ENCODE measurements at regions not wholly inside any gene's neighbourhood (a gene's known extent, or its start where the extent isn't known, plus 50 kb on each side); places are given as distances from the start of the nearest gene placed in this dataset.

DNA sequence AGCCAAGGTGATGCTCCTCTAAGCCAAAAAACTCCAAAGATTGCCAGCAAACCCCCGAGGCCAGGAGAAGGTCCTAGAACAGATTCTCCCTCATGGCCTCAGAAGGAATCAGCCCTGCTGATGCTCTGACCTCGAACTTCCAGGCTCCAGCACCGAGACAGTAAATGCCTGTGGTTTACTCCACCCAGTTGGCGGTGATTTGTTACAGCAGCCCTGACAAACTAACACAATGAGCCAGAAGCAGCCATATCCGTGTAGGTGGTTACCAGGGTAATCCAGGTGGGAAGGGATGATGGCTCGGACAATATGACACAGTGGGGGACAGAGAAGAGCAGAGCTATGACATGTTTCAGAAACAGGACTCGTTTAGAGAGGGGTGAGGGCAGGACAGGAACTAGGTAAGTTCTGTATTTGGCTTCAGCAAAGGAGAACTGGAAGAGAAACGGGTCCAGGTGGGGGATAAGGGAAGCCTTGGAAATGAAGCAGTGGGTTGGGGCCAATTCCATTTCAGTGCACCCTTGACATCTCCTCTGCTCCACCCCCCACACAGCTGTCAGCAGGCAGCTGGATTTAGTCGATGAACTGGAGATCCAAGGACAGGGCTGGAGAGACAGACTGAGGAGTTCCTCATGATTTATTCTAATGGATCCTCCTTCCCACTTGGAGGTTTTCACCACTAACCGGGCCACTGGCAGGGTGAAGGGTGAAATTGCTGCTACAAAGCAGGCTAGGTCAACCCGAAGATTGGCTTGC lies 179.7 kb upstream of the SH3BP4 start:
- no peak overlapping the region for H4K5ac ChIP-seq (ENCODE audit: low read length)
- no peak overlapping the region for H3K4ac ChIP-seq (ENCODE audit: low read depth, low read length)
- no CpG with 5 or more reads among the region's 11 CpGs for WGBS (ENCODE audit: extremely low coverage, insufficient coverage, low lambda C conversion rate)
- H2BK120ac ChIP-seq (ENCODE audit: low read depth, low read length): peak overlapping the region; percentile 0
- H3K9ac ChIP-seq (ENCODE audit: low read length): no peak overlapping the region
- H3K27me3 ChIP-seq (ENCODE audit: insufficient read depth, low read length, poor library complexity): no peaks in the 10 kb centered on the region
- H3K79me1 ChIP-seq (ENCODE audit: low read length): no peaks in the 10 kb centered on the region
- H3K4me2 ChIP-seq (ENCODE audit: low read length): no peak overlapping the region
- peaks cover 14% of the 10 kb centered on the region for H3K4me1 ChIP-seq (ENCODE audit: control insufficient read depth, low read depth, low read length)
- peak; percentile 40 for DNase-seq
- no peak overlapping the region for H2AK5ac ChIP-seq (ENCODE audit: low read length)
- no peak overlapping the region for H3K4me3 ChIP-seq (ENCODE audit: low read length)
- no peak overlapping the region for H4K8ac ChIP-seq (ENCODE audit: low read depth, low read length)
- no peak overlapping the region for H3K27ac ChIP-seq (ENCODE audit: low read depth, low read length)
- H3K23ac ChIP-seq (ENCODE audit: low read length): no peak overlapping the region
- H3K79me2 ChIP-seq (ENCODE audit: control insufficient read depth, insufficient read depth, low read length): no peaks in the 10 kb centered on the region
- H3K36me3 ChIP-seq (ENCODE audit: control insufficient read depth, insufficient read depth, low read length): no peaks in the 10 kb centered on the region
- H2BK15ac ChIP-seq (replicated peaks; ENCODE audit: low read depth): no peak overlapping the region
- H2BK5ac ChIP-seq (ENCODE audit: low read length): peak overlapping the region; percentile 4
- peak overlapping the region; percentile 11 for H3K18ac ChIP-seq (ENCODE audit: low read length)
- peak overlapping the region; percentile 46 for H3K56ac ChIP-seq (ENCODE audit: low read length)

GRCh38 chr2:234771176-234771575 lies 180.6 kb upstream of the SH3BP4 start:
- Histone ChIP-seq H3K4me3 (ENCODE audit: low read length) (no peak overlapping the region), H3K4me2 (ENCODE audit: low read length) (no peak overlapping the region), H3K79me1 (ENCODE audit: low read length) (no peaks in the 10 kb centered on the region), H3K56ac (ENCODE audit: low read length) (peak overlapping the region; percentile 58), H3K4ac (ENCODE audit: low read depth, low read length) (no peak overlapping the region), H2BK5ac (ENCODE audit: low read length) (peak overlapping the region; percentile 21), H3K18ac (ENCODE audit: low read length) (no peak overlapping the region), H3K27me3 (ENCODE audit: insufficient read depth, low read length, poor library complexity) (no peaks in the 10 kb centered on the region), H4K8ac (ENCODE audit: low read depth, low read length) (no peak overlapping the region), H2AK5ac (ENCODE audit: low read length) (no peak overlapping the region), H3K27ac (ENCODE audit: low read depth, low read length) (peak overlapping the region; percentile 58), H3K36me3 (ENCODE audit: control insufficient read depth, insufficient read depth, low read length) (no peaks in the 10 kb centered on the region), H4K5ac (ENCODE audit: low read length) (no peak overlapping the region), H3K9ac (ENCODE audit: low read length) (no peak overlapping the region), H2BK15ac (replicated peaks; ENCODE audit: low read depth) (no peak overlapping the region), H3K23ac (ENCODE audit: low read length) (no peak overlapping the region), H3K79me2 (ENCODE audit: control insufficient read depth, insufficient read depth, low read length) (no peaks in the 10 kb centered on the region), H3K4me1 (ENCODE audit: control insufficient read depth, low read depth, low read length) (peaks cover 14% of the 10 kb centered on the region), H2BK120ac (ENCODE audit: low read depth, low read length) (no peak overlapping the region)
- DNase-seq: peak; percentile 94
- no CpG with 5 or more reads among the region's 2 CpGs for WGBS (ENCODE audit: extremely low coverage, insufficient coverage, low lambda C conversion rate)

GRCh38 chr2:234770715-234771141 lies 181.1 kb upstream of the SH3BP4 start:
- peak overlapping the region; percentile 44 for H3K18ac ChIP-seq (ENCODE audit: low read length)
- H2BK15ac ChIP-seq (replicated peaks; ENCODE audit: low read depth): no peak overlapping the region

DNA sequence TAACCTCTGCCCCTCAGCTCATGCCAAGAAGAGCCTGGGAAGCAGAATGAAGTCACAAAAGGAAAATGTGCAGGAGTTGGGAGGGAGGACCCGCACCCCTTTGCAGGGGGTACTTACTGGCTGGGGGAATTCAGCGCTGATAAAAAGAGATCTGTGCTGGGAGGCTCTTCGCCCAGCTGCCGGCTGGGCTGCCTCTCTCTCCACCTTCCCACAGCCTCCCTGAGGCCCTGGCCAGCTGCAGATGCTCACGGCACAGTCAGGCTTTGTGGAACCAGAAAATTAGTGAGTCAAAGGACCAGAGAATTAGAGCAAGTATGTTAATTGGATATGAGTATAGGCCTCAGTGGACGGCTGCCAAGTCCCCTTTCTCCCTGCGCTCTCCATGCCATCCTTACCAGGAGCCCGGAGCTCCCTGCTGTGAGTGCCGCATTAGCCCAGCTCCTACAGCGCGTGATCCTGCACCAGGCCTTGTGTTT lies 181.7 kb upstream of the SH3BP4 start:
- peak; percentile 63 for DNase-seq
- H3K27ac ChIP-seq (ENCODE audit: low read depth, low read length): peak overlapping the region; percentile 58
- WGBS (ENCODE audit: extremely low coverage, insufficient coverage, low lambda C conversion rate): no CpG with 5 or more reads among the region's 11 CpGs

More at GRCh38 chr2:234770715-234771141, 181.1 kb upstream of the SH3BP4 start:
- Histone ChIP-seq H2BK120ac (ENCODE audit: low read depth, low read length) (peak overlapping the region; percentile 69), H3K27me3 (ENCODE audit: insufficient read depth, low read length, poor library complexity) (no peaks in the 10 kb centered on the region), H4K8ac (ENCODE audit: low read depth, low read length) (no peak overlapping the region), H3K4me2 (ENCODE audit: low read length) (no peak overlapping the region), H3K9ac (ENCODE audit: low read length) (no peak overlapping the region), H2AK5ac (ENCODE audit: low read length) (peak overlapping the region; percentile 8), H3K4ac (ENCODE audit: low read depth, low read length) (no peak overlapping the region), H3K79me1 (ENCODE audit: low read length) (no peaks in the 10 kb centered on the region), H3K36me3 (ENCODE audit: control insufficient read depth, insufficient read depth, low read length) (no peaks in the 10 kb centered on the region), H3K56ac (ENCODE audit: low read length) (peak overlapping the region; percentile 54), H3K23ac (ENCODE audit: low read length) (no peak overlapping the region), H3K4me3 (ENCODE audit: low read length) (no peak overlapping the region), H4K5ac (ENCODE audit: low read length) (no peak overlapping the region), H3K4me1 (ENCODE audit: control insufficient read depth, low read depth, low read length) (peaks cover 14% of the 10 kb centered on the region), H3K79me2 (ENCODE audit: control insufficient read depth, insufficient read depth, low read length) (no peaks in the 10 kb centered on the region), H3K27ac (ENCODE audit: low read depth, low read length) (peak overlapping the region; percentile 58), H2BK5ac (ENCODE audit: low read length) (peak overlapping the region; percentile 21)
- peak; percentile 50 for DNase-seq

DNA sequence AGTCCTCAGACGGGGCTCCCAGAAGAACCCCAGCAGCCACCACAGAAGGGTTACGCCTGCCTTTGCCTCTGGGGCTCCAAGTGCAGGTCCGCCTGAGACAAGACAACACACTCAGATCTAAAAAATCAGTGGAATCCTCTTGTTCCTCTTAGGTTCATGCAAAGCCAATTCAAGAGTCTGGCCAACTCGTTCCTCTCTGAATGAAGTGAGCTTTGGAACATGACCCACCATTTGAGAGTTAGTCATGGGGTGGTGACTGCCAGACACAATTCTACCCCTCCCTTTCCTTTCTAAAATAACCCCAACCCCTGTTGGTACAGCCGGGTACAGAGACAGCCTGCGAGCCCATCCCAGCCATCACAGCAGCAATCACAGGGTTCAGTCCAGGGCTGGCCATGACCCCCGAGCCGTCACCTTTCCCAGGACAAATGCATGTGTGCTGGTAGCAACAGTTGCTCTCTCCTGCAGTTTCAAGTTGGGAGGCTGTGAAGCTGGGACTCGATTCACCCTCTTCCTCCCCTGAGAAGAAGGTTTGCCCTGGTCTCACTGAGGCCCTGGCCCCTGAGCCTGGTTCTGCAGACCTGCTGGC lies 183.1 kb upstream of the SH3BP4 start:
- no CpG with 5 or more reads among the region's 9 CpGs for WGBS (ENCODE audit: extremely low coverage, insufficient coverage, low lambda C conversion rate)
- H3K27ac ChIP-seq (ENCODE audit: low read depth, low read length): no peak overlapping the region

More for the DNA sequence above, 181.7 kb upstream of the SH3BP4 start:
- Histone ChIP-seq H2AK5ac (ENCODE audit: low read length) (no peak overlapping the region), H3K27me3 (ENCODE audit: insufficient read depth, low read length, poor library complexity) (no peaks in the 10 kb centered on the region), H3K36me3 (ENCODE audit: control insufficient read depth, insufficient read depth, low read length) (no peaks in the 10 kb centered on the region), H2BK15ac (replicated peaks; ENCODE audit: low read depth) (no peak overlapping the region), H3K23ac (ENCODE audit: low read length) (no peak overlapping the region), H3K4me1 (ENCODE audit: control insufficient read depth, low read depth, low read length) (peaks cover 14% of the 10 kb centered on the region), H3K4me3 (ENCODE audit: low read length) (no peak overlapping the region), H3K9ac (ENCODE audit: low read length) (no peak overlapping the region), H4K5ac (ENCODE audit: low read length) (no peak overlapping the region), H3K4me2 (ENCODE audit: low read length) (no peak overlapping the region), H3K79me1 (ENCODE audit: low read length) (no peaks in the 10 kb centered on the region), H3K4ac (ENCODE audit: low read depth, low read length) (peak overlapping the region; percentile 17), H2BK5ac (ENCODE audit: low read length) (no peak overlapping the region), H3K79me2 (ENCODE audit: control insufficient read depth, insufficient read depth, low read length) (no peaks in the 10 kb centered on the region), H3K18ac (ENCODE audit: low read length) (peak overlapping the region; percentile 3), H4K8ac (ENCODE audit: low read depth, low read length) (no peak overlapping the region), H3K56ac (ENCODE audit: low read length) (peak overlapping the region; percentile 54), H2BK120ac (ENCODE audit: low read depth, low read length) (peak overlapping the region; percentile 69)

More for the DNA sequence above, 183.1 kb upstream of the SH3BP4 start:
- Histone ChIP-seq H2BK120ac (ENCODE audit: low read depth, low read length) (no peak overlapping the region), H3K23ac (ENCODE audit: low read length) (no peak overlapping the region), H3K79me2 (ENCODE audit: control insufficient read depth, insufficient read depth, low read length) (no peaks in the 10 kb centered on the region), H3K27me3 (ENCODE audit: insufficient read depth, low read length, poor library complexity) (no peaks in the 10 kb centered on the region), H4K8ac (ENCODE audit: low read depth, low read length) (no peak overlapping the region), H3K56ac (ENCODE audit: low read length) (no peak overlapping the region), H3K4ac (ENCODE audit: low read depth, low read length) (no peak overlapping the region), H3K4me2 (ENCODE audit: low read length) (no peak overlapping the region), H4K5ac (ENCODE audit: low read length) (no peak overlapping the region), H3K79me1 (ENCODE audit: low read length) (no peaks in the 10 kb centered on the region), H3K4me1 (ENCODE audit: control insufficient read depth, low read depth, low read length) (peaks cover 14% of the 10 kb centered on the region), H2BK15ac (replicated peaks; ENCODE audit: low read depth) (no peak overlapping the region), H3K36me3 (ENCODE audit: control insufficient read depth, insufficient read depth, low read length) (no peaks in the 10 kb centered on the region), H2AK5ac (ENCODE audit: low read length) (peak overlapping the region; percentile 41), H3K9ac (ENCODE audit: low read length) (no peak overlapping the region), H3K18ac (ENCODE audit: low read length) (no peak overlapping the region), H3K4me3 (ENCODE audit: low read length) (no peak overlapping the region), H2BK5ac (ENCODE audit: low read length) (no peak overlapping the region)
- no peak for DNase-seq

Measured in mesendoderm (in vitro differentiated cells).